Mesenchymal stem cell (in vitro differentiated cells and primary cell): ENCODE measurements at regions not wholly inside any gene's neighbourhood (a gene's known extent, or its start where the extent isn't known, plus 50 kb on each side); places are given as distances from the start of the nearest gene placed in this dataset.
A peak's percentile ranks its signal among the peaks of the same experiment; 100 is the strongest.

Experiments
- DNase-seq: peaks from one replicate; pipeline ENCODE4 v3.0.0-alpha.2; 2013
- H2AFZ ChIP-seq: one replicate; pipeline ENCODE4 v1.6.1; 2013; ENCODE audit warnings: low read depth, mild to moderate bottlenecking, control low read depth, inconsistent platforms, low read length, moderate library complexity
- H2AK5ac ChIP-seq: 2 replicates; pipeline ENCODE4 v1.6.1; 2013; ENCODE audit warnings: low read length, moderate library complexity, mild to moderate bottlenecking, inconsistent platforms; ENCODE audit not compliant: severe bottlenecking
- H2BK120ac ChIP-seq: one replicate; pipeline ENCODE4 v1.6.1; 2013; ENCODE audit warnings: low read depth, mild to moderate bottlenecking, inconsistent platforms, low read length, moderate library complexity
- H2BK12ac ChIP-seq, 2 experiments: one replicate each; pipeline ENCODE4 v1.6.1; 2013; ENCODE audit warnings: inconsistent platforms in 2 of 2, low read length in 2 of 2, mild to moderate bottlenecking in 2 of 2, moderate library complexity in 2 of 2, control low read depth in 1 of 2
- H2BK15ac ChIP-seq: one replicate; pipeline ENCODE4 v1.6.1; 2013; ENCODE audit warnings: mild to moderate bottlenecking, low read depth, inconsistent platforms; ENCODE audit not compliant: poor library complexity, severe bottlenecking
- H2BK5ac ChIP-seq: 2 replicates; pipeline ENCODE4 v1.6.1; 2013; ENCODE audit warnings: low read depth, mild to moderate bottlenecking, low read length, control low read depth, inconsistent platforms; ENCODE audit not compliant: poor library complexity, severe bottlenecking
- H3K14ac ChIP-seq, 2 experiments: one replicate each; pipeline ENCODE4 v1.6.1; 2013; ENCODE audit warnings: inconsistent platforms in 2 of 2, low read length in 2 of 2, control low read depth in 1 of 2, mild to moderate bottlenecking in 1 of 2, moderate library complexity in 1 of 2
- H3K18ac ChIP-seq, 2 experiments: one replicate each; pipeline ENCODE4 v1.6.1; 2013; ENCODE audit warnings: inconsistent platforms in 2 of 2, low read length in 2 of 2, control low read depth in 1 of 2, low read depth in 1 of 2, mild to moderate bottlenecking in 1 of 2
- H3K23ac ChIP-seq, 2 experiments: one replicate each; pipeline ENCODE4 v1.6.1; 2013; ENCODE audit warnings: inconsistent platforms in 2 of 2, low read length in 2 of 2, mild to moderate bottlenecking in 2 of 2, moderate library complexity in 2 of 2, control low read depth in 1 of 2
- H3K27ac ChIP-seq: 2 replicates; pipeline ENCODE4 v1.5.1; 2013; ENCODE audit warnings: mild to moderate bottlenecking, moderate library complexity, low read length, control low read depth, inconsistent platforms; ENCODE audit not compliant: poor library complexity, severe bottlenecking
- H3K27me3 ChIP-seq, 2 experiments: 2 replicates each; pipeline versions ENCODE4 v1.6.1 to v1.7.0; 2013; ENCODE audit warnings: low read length in 2 of 2, mild to moderate bottlenecking in 2 of 2, moderate library complexity in 2 of 2, control low read depth in 1 of 2, inconsistent platforms in 1 of 2; ENCODE audit not compliant: control insufficient read depth in 1 of 2, insufficient read depth in 1 of 2
- H3K36me3 ChIP-seq, 2 experiments: 2 replicates each; pipeline versions ENCODE4 v1.6.1 to v1.7.0; 2013; ENCODE audit warnings: low read length in 2 of 2, control low read depth in 1 of 2, inconsistent platforms in 1 of 2, low read depth in 1 of 2, mild to moderate bottlenecking in 1 of 2; ENCODE audit not compliant: insufficient read depth in 2 of 2, control insufficient read depth in 1 of 2
- H3K4ac ChIP-seq, 2 experiments: one replicate each; pipeline ENCODE4 v1.6.1; 2013; ENCODE audit warnings: inconsistent platforms in 2 of 2, low read length in 2 of 2, mild to moderate bottlenecking in 2 of 2, moderate library complexity in 2 of 2, control low read depth in 1 of 2, low read depth in 1 of 2
- H3K4me1 ChIP-seq: 2 replicates; pipeline ENCODE4 v1.6.1; 2013; ENCODE audit warnings: low read depth, low read length, control low read depth; ENCODE audit not compliant: control insufficient read depth, insufficient read depth
- H3K4me2 ChIP-seq: 2 replicates; pipeline ENCODE4 v1.6.1; 2013; ENCODE audit warnings: low read length, mild to moderate bottlenecking, inconsistent platforms; ENCODE audit not compliant: poor library complexity, severe bottlenecking
- H3K4me3 ChIP-seq, 2 experiments: 2 replicates each; pipeline versions ENCODE4 v1.5.1 to v1.7.0; 2013; ENCODE audit warnings: low read length in 2 of 2, mild to moderate bottlenecking in 2 of 2, control low read depth in 1 of 2, low read depth in 1 of 2; ENCODE audit not compliant: insufficient read depth in 1 of 2
- H3K79me1 ChIP-seq: replicated peaks from 2 replicates; pipeline ENCODE4 v1.6.1; 2013; ENCODE audit warnings: mild to moderate bottlenecking, control low read depth, low read length, inconsistent platforms; ENCODE audit not compliant: poor library complexity, severe bottlenecking
- H3K9ac ChIP-seq: 2 replicates; pipeline ENCODE4 v1.7.0; 2013; ENCODE audit warnings: mild to moderate bottlenecking, low read length, moderate library complexity
- H3K9me3 ChIP-seq: 2 replicates; pipeline ENCODE4 v1.7.0; 2013; ENCODE audit warnings: mild to moderate bottlenecking, low read length; ENCODE audit not compliant: control insufficient read depth
- H4K8ac ChIP-seq: one replicate; pipeline ENCODE4 v1.6.1; 2013; ENCODE audit warnings: inconsistent platforms, mild to moderate bottlenecking, low read length, moderate library complexity
- H4K91ac ChIP-seq: one replicate; pipeline ENCODE4 v1.6.1; 2013; ENCODE audit warnings: mild to moderate bottlenecking, low read length, inconsistent platforms
- WGBS: methylation state at CpG from one replicate; pipeline ENCODE4 v1.1.7; 2013; ENCODE audit warnings: mixed read lengths; 5-methylcytosine and 5-hydroxymethylcytosine counted together

GRCh38 chr2:215746226-215746886, 267.0 kb downstream of the MREG start:
- Histone ChIP-seq H3K14ac (no peak overlapping the region), H3K18ac (no peak overlapping the region), H2AFZ (no peak overlapping the region), H3K27ac (no peak overlapping the region), H2AK5ac (peak overlapping the region; percentile 4), H3K9me3 (no peaks in the 10 kb centered on the region), H3K9ac (peak overlapping the region; percentile 13), H2BK120ac (no peak overlapping the region), H3K4me3 (no peak overlapping the region), H3K4me1 (peaks cover 13% of the 10 kb centered on the region), H3K79me1 (no peaks in the 10 kb centered on the region), H3K36me3 (peaks cover 0 to 9% of the 10 kb centered on the region in 2 experiments), H3K4me2 (no peak overlapping the region), H4K8ac (no peak overlapping the region), H4K91ac (no peak overlapping the region), H3K23ac (no peak overlapping the region), H3K4ac (no peak overlapping the region), H2BK12ac (no peak overlapping the region), H2BK5ac (no peak overlapping the region), H2BK15ac (no peak overlapping the region), H3K27me3 (no peaks in the 10 kb centered on the region)
- DNase-seq: no peak
- 89% methylated on average over 9 of the region's 9 CpGs for WGBS

- Histone ChIP-seq H3K27me3 (no peaks in the 10 kb centered on the region), H2AFZ (no peak overlapping the region)
- 100% methylated on average over 2 of the region's 2 CpGs for WGBS
Measured at GRCh38 chr2:215745331-215745730, 268.0 kb downstream of the MREG start.

GRCh38 chr2:215744514-215744913, 268.8 kb downstream of the MREG start:
- Histone ChIP-seq H3K9me3 (no peaks in the 10 kb centered on the region), H2AFZ (no peak overlapping the region), H3K4me2 (no peak overlapping the region), H4K8ac (no peak overlapping the region), H2AK5ac (no peak overlapping the region), H4K91ac (no peak overlapping the region), H2BK5ac (no peak overlapping the region), H3K4me3 (no peak overlapping the region), H3K36me3 (peaks cover 0 to 9% of the 10 kb centered on the region in 2 experiments), H2BK12ac (no peak overlapping the region), H2BK15ac (no peak overlapping the region), H3K27ac (no peak overlapping the region), H2BK120ac (no peak overlapping the region), H3K27me3 (no peaks in the 10 kb centered on the region), H3K4me1 (peaks cover 9% of the 10 kb centered on the region), H3K23ac (no peak overlapping the region), H3K4ac (no peak overlapping the region), H3K79me1 (no peaks in the 10 kb centered on the region), H3K18ac (no peak overlapping the region), H3K14ac (no peak overlapping the region), H3K9ac (no peak overlapping the region)
- DNase-seq: no peak
- WGBS: 94% methylated on average over 2 of the region's 4 CpGs

More at GRCh38 chr2:215745331-215745730, 268.0 kb downstream of the MREG start:
- Histone ChIP-seq H4K8ac (no peak overlapping the region), H3K27ac (no peak overlapping the region), H3K18ac (no peak overlapping the region), H3K4me1 (peaks cover 13% of the 10 kb centered on the region), H2BK12ac (no peak overlapping the region), H2BK15ac (no peak overlapping the region), H2AK5ac (no peak overlapping the region), H3K14ac (no peak overlapping the region), H3K4me2 (no peak overlapping the region), H3K79me1 (no peaks in the 10 kb centered on the region), H3K4me3 (no peak overlapping the region), H3K4ac (no peak overlapping the region), H3K23ac (no peak overlapping the region), H3K9ac (no peak overlapping the region), H4K91ac (no peak overlapping the region), H3K36me3 (peaks cover 0 to 9% of the 10 kb centered on the region in 2 experiments), H3K9me3 (no peaks in the 10 kb centered on the region), H2BK5ac (no peak overlapping the region), H2BK120ac (no peak overlapping the region)
- DNase-seq: no peak

GRCh38 chr2:215743066-215743465, 270.3 kb downstream of the MREG start:
- H2BK12ac ChIP-seq: no peak overlapping the region
- H3K27me3 ChIP-seq: no peaks in the 10 kb centered on the region
- no peak overlapping the region for H3K4ac ChIP-seq
- DNase-seq: no peak
- no peak overlapping the region for H4K8ac ChIP-seq
- no peak overlapping the region for H3K18ac ChIP-seq
- no peak overlapping the region for H3K4me3 ChIP-seq
- H3K4me1 ChIP-seq: peaks cover 2% of the 10 kb centered on the region
- H3K14ac ChIP-seq: no peak overlapping the region
- H2BK15ac ChIP-seq: no peak overlapping the region
- no peak overlapping the region for H3K4me2 ChIP-seq
- no peak overlapping the region for H3K23ac ChIP-seq
- no peak overlapping the region for H2AFZ ChIP-seq
- peak overlapping the region; percentile 47 for H2AK5ac ChIP-seq
- no peak overlapping the region for H2BK120ac ChIP-seq
- H3K79me1 ChIP-seq: no peaks in the 10 kb centered on the region
- peaks cover 0 to 9% of the 10 kb centered on the region in 2 experiments for H3K36me3 ChIP-seq
- no peak overlapping the region for H2BK5ac ChIP-seq
- no peak overlapping the region for H3K9ac ChIP-seq
- no peak overlapping the region for H4K91ac ChIP-seq
- no peak overlapping the region for H3K27ac ChIP-seq
- no peaks in the 10 kb centered on the region for H3K9me3 ChIP-seq
